Caco-2 (cell line): ENCODE measurements at regions not wholly inside any gene's neighbourhood (a gene's known extent, or its start where the extent isn't known, plus 50 kb on each side); places are given as distances from the start of the nearest gene placed in this dataset.

Source experiments
- BruUV-seq: library from RNA; stranded (reverse); fragments of 400-500 nt; replicated peaks from 2 replicates; lab custom pipeline; 2021; lab: Mats Ljungman, UMichigan
- CTCF ChIA-PET: fragments of 300-600 bp; sonication (Branson Sonifier 250); formaldehyde crosslinking; loops from one replicate; lab custom pipeline; 2022; ENCODE audit warnings: antibody characterized with exemption; lab: Charles Lee
- POLR2A ChIA-PET: fragments of 300-600 bp; sonication (Branson Sonifier 250); formaldehyde crosslinking; loops from one replicate; lab custom pipeline; 2022; ENCODE audit warnings: antibody characterized with exemption; lab: Charles Lee
- DNase-seq, 2 experiments: peaks; one replicate each; pipeline versions ENCODE4 v3.0.0 to v3.0.0-alpha.2; 2020 to 2022
- H3K27me3 ChIP-seq: replicated peaks from 2 replicates; pipeline ENCODE4 v1.6.0; 2011; ENCODE audit warnings: low read length; ENCODE audit not compliant: control insufficient read depth, insufficient read depth
- H3K36me3 ChIP-seq: 2 replicates; pipeline ENCODE4 v1.5.1; 2011; ENCODE audit warnings: low read length; ENCODE audit not compliant: control insufficient read depth, insufficient read depth
- H3K4me1 ChIP-seq: fragments of 250-450 bp; sonication (Bioruptor Pico); 2 replicates; pipeline ENCODE4 v1.5.1; 2020; ENCODE audit warnings: mild to moderate bottlenecking
- H3K4me3 ChIP-seq: 2 replicates; pipeline ENCODE4 v1.5.1; 2011; ENCODE audit warnings: low read depth, mild to moderate bottlenecking, control low read depth, low read length
- H3K9me3 ChIP-seq: fragments of 250-450 bp; sonication (Bioruptor Pico); 2 replicates; pipeline ENCODE4 v1.5.1; 2020; ENCODE audit warnings: mild to moderate bottlenecking, moderate library complexity
- H3K27ac Mint-ChIP-seq: one replicate; pipeline ENCODE4 v1.8.0; 2022; ENCODE audit warnings: mixed read lengths; ENCODE audit not compliant: unreplicated experiment
- H3K27me3 Mint-ChIP-seq: one replicate; pipeline ENCODE4 v1.8.0; 2022; ENCODE audit warnings: mixed read lengths; ENCODE audit not compliant: insufficient read depth, unreplicated experiment
- H3K36me3 Mint-ChIP-seq: one replicate; pipeline ENCODE4 v1.8.0; 2022; ENCODE audit warnings: mild to moderate bottlenecking, mixed read lengths; ENCODE audit not compliant: insufficient read depth, unreplicated experiment
- H3K4me1 Mint-ChIP-seq: one replicate; pipeline ENCODE4 v1.8.0; 2022; ENCODE audit warnings: low read depth, mixed read lengths; ENCODE audit not compliant: unreplicated experiment
- H3K4me3 Mint-ChIP-seq: one replicate; pipeline ENCODE4 v1.8.0; 2022; ENCODE audit warnings: mild to moderate bottlenecking, moderate library complexity, mixed read lengths; ENCODE audit not compliant: unreplicated experiment
- H3K9me3 Mint-ChIP-seq: one replicate; pipeline ENCODE4 v1.8.0; 2022; ENCODE audit warnings: mixed read lengths; ENCODE audit not compliant: unreplicated experiment
- CTCF ChIP-seq, 2 experiments: fragments of 200-600 bp in 1 of 2; IDR thresholded peaks; 1 replicate in 1 of 2; 2 replicates in 1 of 2; pipeline versions ENCODE4 v1.5.1 to v1.8.0; 2011 to 2022; ENCODE audit warnings: antibody characterized with exemption in 1 of 2, control low read depth in 1 of 2, inconsistent platforms in 1 of 2, low read depth in 1 of 2, low read length in 1 of 2, mild to moderate bottlenecking in 1 of 2, moderate library complexity in 1 of 2; ENCODE audit not compliant: insufficient read depth in 1 of 2, severe bottlenecking in 1 of 2, unreplicated experiment in 1 of 2
- intact Hi-C: fragments of 100-400 bp; cut with micrococcal nuclease; formaldehyde crosslinking; loops from one replicate; pipeline ENCODE4 v1.10.0; 2022; ENCODE audit not compliant: unreplicated experiment

DNA sequence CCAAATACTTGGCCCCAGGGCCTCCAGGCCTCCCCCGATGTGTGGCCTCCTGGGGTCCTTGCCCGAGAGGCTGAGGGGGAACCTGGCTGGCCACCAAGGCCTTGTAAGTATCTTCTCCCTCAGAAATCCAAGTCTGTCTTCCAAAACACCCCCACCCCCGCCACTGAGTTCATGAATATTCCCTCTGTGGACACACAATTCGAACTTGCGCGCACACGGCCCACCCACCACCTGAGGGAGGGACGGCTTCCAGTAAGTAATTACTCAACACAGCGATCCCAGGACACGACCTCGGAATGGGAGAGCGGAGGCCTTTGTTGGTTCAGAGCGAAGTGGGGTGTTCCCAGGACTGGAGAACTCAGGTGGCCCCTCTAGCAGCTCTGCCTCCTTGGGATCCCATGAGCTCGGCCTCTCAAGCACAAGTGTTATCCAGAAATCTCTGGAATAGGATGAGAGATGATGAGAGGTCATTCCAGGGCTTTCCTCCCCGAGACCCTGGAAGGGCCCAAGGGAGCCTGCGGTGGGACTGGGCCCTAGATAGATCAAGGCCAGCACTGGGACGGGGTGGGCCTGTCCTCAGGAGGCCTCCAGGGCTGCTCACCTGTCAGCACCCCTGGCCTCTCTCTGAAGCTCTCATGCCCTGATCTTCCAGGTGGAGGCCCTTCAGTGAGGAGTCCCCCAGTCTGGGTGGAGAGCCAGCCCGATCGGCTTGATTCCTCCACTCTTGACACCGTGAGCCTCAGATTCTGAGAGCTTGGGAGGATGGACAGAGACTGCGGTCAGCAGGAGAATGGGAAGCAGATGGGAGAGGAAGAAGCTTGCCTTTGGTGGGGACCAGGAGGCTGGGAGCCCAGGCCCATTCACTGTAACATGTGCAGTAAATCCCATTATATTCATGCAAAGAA is 219.0 kb upstream of the RTL1 start:
- Histone ChIP-seq H3K36me3 (no peaks in the 10 kb centered on the region), H3K4me3 (no peak overlapping the region), H3K9me3 (no peaks in the 10 kb centered on the region), H3K27me3 (no peaks in the 10 kb centered on the region), H3K4me1 (no peaks in the 10 kb centered on the region)
- Mint-ChIP-seq H3K27me3 (peaks cover 10% of the 10 kb centered on the region), H3K36me3 (no peaks in the 10 kb centered on the region), H3K4me3 (no peak overlapping the region), H3K27ac (no peak overlapping the region), H3K9me3 (no peaks in the 10 kb centered on the region), H3K4me1 (no peaks in the 10 kb centered on the region)
- CTCF ChIA-PET = no interaction called here
- intact Hi-C loops = no loop called here
- TF ChIP-seq CTCF (IDR thresholded peaks at IDR 0.05; ENCODE audit: insufficient read depth in 1 of 2, low read depth in 1 of 2, low read length in 1 of 2, severe bottlenecking in 1 of 2, unreplicated experiment in 1 of 2) = no peak
- POLR2A ChIA-PET = no interaction called here
- no TSS peak for BruUV-seq
- DNase-seq = no peak

- Mint-ChIP-seq H3K27ac (no peak overlapping the region), H3K27me3 (peaks cover 10% of the 10 kb centered on the region), H3K4me1 (no peaks in the 10 kb centered on the region), H3K4me3 (no peak overlapping the region), H3K9me3 (no peaks in the 10 kb centered on the region), H3K36me3 (no peaks in the 10 kb centered on the region)
- DNase-seq = no peak
- TF ChIP-seq CTCF (IDR thresholded peaks at IDR 0.05; ENCODE audit: insufficient read depth in 1 of 2, low read depth in 1 of 2, low read length in 1 of 2, severe bottlenecking in 1 of 2, unreplicated experiment in 1 of 2) = no peak
- BruUV-seq = no TSS peak
- POLR2A ChIA-PET = no interaction called here
- intact Hi-C loops = no loop called here
- no peaks in the 10 kb centered on the region for H3K9me3 ChIP-seq
- CTCF ChIA-PET = no interaction called here
- H3K4me3 ChIP-seq = no peak overlapping the region
- H3K4me1 ChIP-seq = no peaks in the 10 kb centered on the region
- no peaks in the 10 kb centered on the region for H3K27me3 ChIP-seq
- no peaks in the 10 kb centered on the region for H3K36me3 ChIP-seq
These were observed 220.3 kb upstream of the RTL1 start for GRCh38 chr14:101123618-101124510.

GRCh38 chr14:101124815-101125214 is 221.3 kb upstream of the RTL1 start:
- Histone ChIP-seq H3K27me3 (no peaks in the 10 kb centered on the region), H3K4me3 (no peak overlapping the region), H3K9me3 (no peaks in the 10 kb centered on the region), H3K4me1 (no peaks in the 10 kb centered on the region), H3K36me3 (no peaks in the 10 kb centered on the region)
- POLR2A ChIA-PET = no interaction called here
- intact Hi-C loops = no loop called here
- no peak overlapping the region for H3K27ac Mint-ChIP-seq
- no peak for TF ChIP-seq CTCF (IDR thresholded peaks at IDR 0.05; ENCODE audit: insufficient read depth in 1 of 2, low read depth in 1 of 2, low read length in 1 of 2, severe bottlenecking in 1 of 2, unreplicated experiment in 1 of 2)
- no peaks in the 10 kb centered on the region for H3K4me1 Mint-ChIP-seq
- BruUV-seq = no TSS peak
- no peaks in the 10 kb centered on the region for H3K9me3 Mint-ChIP-seq
- no peak for DNase-seq
- H3K36me3 Mint-ChIP-seq = no peaks in the 10 kb centered on the region
- peaks cover 14% of the 10 kb centered on the region for H3K27me3 Mint-ChIP-seq
- CTCF ChIA-PET = no interaction called here
- H3K4me3 Mint-ChIP-seq = no peak overlapping the region
